GM18868 (cell line): ENCODE measurements at regions not wholly inside any gene's neighbourhood (a gene's known extent, or its start where the extent isn't known, plus 50 kb on each side); places are given as distances from the start of the nearest gene placed in this dataset.

Source experiments
- ATAC-seq: cut with Tn5 transposase; IDR thresholded peaks from one replicate; pipeline ENCODE4 v1.9.1; 2021; ENCODE audit warnings: mild to moderate bottlenecking, moderate library complexity; ENCODE audit not compliant: unreplicated experiment

GRCh38 chr2:30339071-30339470, 107.7 kb downstream of the LBH start:
- ATAC-seq: no peak

- ATAC-seq: no peak
Observed at GRCh38 chr2:30341500-30342267, 105.4 kb upstream of the LCLAT1 start.

GRCh38 chr2:30346471-30347169, 100.4 kb upstream of the LCLAT1 start:
- ATAC-seq: no peak

- ATAC-seq: no peak
Observed at GRCh38 chr2:30348825-30349224, 98.2 kb upstream of the LCLAT1 start.

GRCh38 chr2:30349691-30350090, 97.4 kb upstream of the LCLAT1 start:
- no peak for ATAC-seq

- no peak for ATAC-seq
Observed at GRCh38 chr2:30351116-30351515, 95.9 kb upstream of the LCLAT1 start.

- ATAC-seq: no peak
Observed at GRCh38 chr2:30351949-30352348, 95.1 kb upstream of the LCLAT1 start.

- no peak for ATAC-seq
Observed at GRCh38 chr2:30354150-30354549, 92.9 kb upstream of the LCLAT1 start.

- no peak for ATAC-seq
Observed at GRCh38 chr2:30354621-30355020, 92.4 kb upstream of the LCLAT1 start.

GRCh38 chr2:30355306-30355705, 91.7 kb upstream of the LCLAT1 start:
- no peak for ATAC-seq

- no peak for ATAC-seq
Observed at GRCh38 chr2:30356071-30356470, 91.0 kb upstream of the LCLAT1 start.

- no peak for ATAC-seq
Observed at GRCh38 chr2:30356776-30357175, 90.3 kb upstream of the LCLAT1 start.

GRCh38 chr2:30358351-30358750, 88.7 kb upstream of the LCLAT1 start:
- no peak for ATAC-seq

- ATAC-seq: no peak
Observed at GRCh38 chr2:30358842-30359241, 88.2 kb upstream of the LCLAT1 start.

GRCh38 chr2:30359644-30360167, 87.3 kb upstream of the LCLAT1 start:
- no peak for ATAC-seq

- no peak for ATAC-seq
Observed at GRCh38 chr2:30361751-30362394, 85.2 kb upstream of the LCLAT1 start.

- ATAC-seq: no peak
Observed at GRCh38 chr2:30362468-30363081, 84.5 kb upstream of the LCLAT1 start.

- no peak for ATAC-seq
Observed at GRCh38 chr2:30363406-30363805, 83.6 kb upstream of the LCLAT1 start.

- ATAC-seq: no peak
Observed at GRCh38 chr2:30365201-30365600, 81.8 kb upstream of the LCLAT1 start.

GRCh38 chr2:30366199-30366691, 80.8 kb upstream of the LCLAT1 start:
- no peak for ATAC-seq
